Stomach (tissue), 8 donors: ENCODE measurements at regions not wholly inside any gene's neighbourhood (a gene's known extent, or its start where the extent isn't known, plus 50 kb on each side); places are given as distances from the start of the nearest gene placed in this dataset.

Experiments
- DNase-seq, 2 donors: peaks; one replicate each; pipeline versions ENCODE4 v3.0.0 to v3.0.0-alpha.2; 2013 to 2019
- H3K27ac ChIP-seq, 5 donors: fragments of 200-600 bp in 4 of 5; sonication (generic) in 4 of 5; one replicate each; pipeline ENCODE4 v1.5.1; 2013 to 2019; ENCODE audit warnings: mild to moderate bottlenecking in 1 of 5, moderate library complexity in 1 of 5
- H3K27me3 ChIP-seq, 3 donors: fragments of 200-600 bp; sonication (generic); one replicate each; pipeline ENCODE4 v1.5.1; 2017 to 2019; ENCODE audit warnings: mixed run types in 1 of 3
- H3K36me3 ChIP-seq, 4 donors: fragments of 200-600 bp; sonication (generic); 1 replicate in 3 of 4; 2 replicates in 1 of 4; pipeline ENCODE4 v1.5.1; 2016 to 2019
- H3K4me1 ChIP-seq, 4 donors: fragments of 200-600 bp; sonication (generic); one replicate each; pipeline ENCODE4 v1.5.1; 2016 to 2019
- H3K4me3 ChIP-seq, 4 donors: fragments of 200-600 bp; sonication (generic) in 3 of 4; one replicate each; pipeline ENCODE4 v1.5.1; 2016 to 2019; ENCODE audit warnings: mild to moderate bottlenecking in 1 of 4
- H3K9me3 ChIP-seq, 4 donors: fragments of 200-600 bp; sonication (generic); one replicate each; pipeline ENCODE4 v1.5.1; 2016 to 2019
- CTCF ChIP-seq, 7 experiments: fragments of 450-650 bp in 4 of 7; fragments of 200-600 bp in 3 of 7; sonication (generic) in 3 of 7; IDR thresholded peaks; one replicate each; pipeline ENCODE4 v1.5.1; 2016 to 2019; ENCODE audit warnings: antibody characterized with exemption in 7 of 7, control low read depth in 2 of 7, mild to moderate bottlenecking in 1 of 7
- EP300 ChIP-seq: sonication (generic); formaldehyde crosslinking; IDR thresholded peaks from one replicate; pipeline ENCODE4 v1.6.1; 2017; ENCODE audit warnings: antibody characterized with exemption
- POLR2A ChIP-seq, 4 donors: fragments of 450-650 bp; IDR thresholded peaks; one replicate each; pipeline ENCODE4 v1.6.1; 2016; ENCODE audit warnings: antibody characterized with exemption in 4 of 4, control low read depth in 2 of 4, mild to moderate bottlenecking in 1 of 4, moderate library complexity in 1 of 4
- POLR2AphosphoS5 ChIP-seq, 3 donors: sonication (generic); formaldehyde crosslinking; IDR thresholded peaks; one replicate each; pipeline ENCODE4 v1.6.1; 2016; ENCODE audit warnings: antibody characterized with exemption in 3 of 3
- WGBS, 5 donors: extraction: QIAGEN DNeasy Blood & Tissue Kit in 3 of 5; methylation state at CpG; one replicate each; pipeline versions ENCODE4 v1.1.5 to v1.1.7; 2013 to 2018; 5-methylcytosine and 5-hydroxymethylcytosine counted together
- intact Hi-C: fragments of 100-400 bp; cut with DNase I; formaldehyde crosslinking; loops from one replicate; pipeline ENCODE4 v1.15.1; 2023; ENCODE audit warnings: low total_unique reads
- donor health status: healthy with polysubstance abuse.
- donor health status: Bipolar disorder and iron deficiency.
- donor health status: healthy.

GRCh38 chr18:60984510-60984909, 348.7 kb upstream of the CDH20 start:
- WGBS, 5 donors = 73 to 87% (median 80%) methylated on average over 4 of the region's 4 CpGs
- DNase-seq = no peak
- TF ChIP-seq CTCF (IDR thresholded peaks at IDR 0.05) = no peak
- TF ChIP-seq EP300 = no peak
- no peak for TF ChIP-seq POLR2A (IDR thresholded peaks at IDR 0.05)
- no peak for TF ChIP-seq POLR2AphosphoS5 (IDR thresholded peaks at IDR 0.05)
- H3K4me1 ChIP-seq = no peaks in the 10 kb centered on the region
- H3K27ac ChIP-seq = no peak overlapping the region
- intact Hi-C loops = no loop called here
- H3K9me3 ChIP-seq = no peaks in the 10 kb centered on the region
- no peaks in the 10 kb centered on the region for H3K27me3 ChIP-seq
- no peak overlapping the region for H3K4me3 ChIP-seq
- H3K36me3 ChIP-seq = no peaks in the 10 kb centered on the region

- TF ChIP-seq CTCF (IDR thresholded peaks at IDR 0.05) (no peak), POLR2A (IDR thresholded peaks at IDR 0.05) (no peak), EP300 (no peak), POLR2AphosphoS5 (IDR thresholded peaks at IDR 0.05) (no peak)
- Histone ChIP-seq H3K27ac (no peak overlapping the region), H3K27me3 (no peaks in the 10 kb centered on the region), H3K4me1 (no peaks in the 10 kb centered on the region), H3K4me3 (no peak overlapping the region), H3K9me3 (peaks cover 0 to 3% (median 0%) of the 10 kb centered on the region in 4 donors), H3K36me3 (no peaks in the 10 kb centered on the region)
- no peak for DNase-seq
- intact Hi-C loops = no loop called here
- 67 to 79% (median 71%) methylated on average over 1 of the region's 1 CpG for WGBS, 5 donors
Measured at GRCh38 chr18:60987963-60988362, 345.3 kb upstream of the CDH20 start.

GRCh38 chr18:60996326-60996725, 336.9 kb upstream of the CDH20 start:
- H3K4me3 ChIP-seq = no peak overlapping the region
- H3K27ac ChIP-seq = no peak overlapping the region
- 40 to 78% (median 64%) methylated on average over 1 of the region's 1 CpG for WGBS, 5 donors
- DNase-seq = no peak
- TF ChIP-seq EP300 = no peak
- TF ChIP-seq CTCF (IDR thresholded peaks at IDR 0.05) = no peak
- TF ChIP-seq POLR2A (IDR thresholded peaks at IDR 0.05) = no peak
- no peaks in the 10 kb centered on the region for H3K36me3 ChIP-seq
- H3K4me1 ChIP-seq = no peaks in the 10 kb centered on the region
- intact Hi-C loops = no loop called here
- H3K9me3 ChIP-seq = peaks cover 0 to 6% (median 0%) of the 10 kb centered on the region in 4 donors
- no peaks in the 10 kb centered on the region for H3K27me3 ChIP-seq

- no peak for TF ChIP-seq EP300
- TF ChIP-seq POLR2AphosphoS5 (IDR thresholded peaks at IDR 0.05) = no peak
- no peak for TF ChIP-seq CTCF (IDR thresholded peaks at IDR 0.05)
- TF ChIP-seq POLR2A (IDR thresholded peaks at IDR 0.05) = no peak
- 90 to 96% (median 91%) methylated on average over 5 of the region's 5 CpGs for WGBS, 5 donors
- no peak for DNase-seq
- no peak overlapping the region for H3K4me3 ChIP-seq
- no peaks in the 10 kb centered on the region for H3K4me1 ChIP-seq
- H3K36me3 ChIP-seq = no peaks in the 10 kb centered on the region
- H3K9me3 ChIP-seq = peaks cover 0 to 6% (median 0%) of the 10 kb centered on the region in 4 donors
- no peaks in the 10 kb centered on the region for H3K27me3 ChIP-seq
- intact Hi-C loops = no loop called here
- no peak overlapping the region for H3K27ac ChIP-seq
Measured at GRCh38 chr18:60996822-60997221, 336.4 kb upstream of the CDH20 start.
